GM19455 (cell line): ENCODE measurements at regions not wholly inside any gene's neighbourhood (a gene's known extent, or its start where the extent isn't known, plus 50 kb on each side); places are given as distances from the start of the nearest gene placed in this dataset.

Experiments used
- ATAC-seq: cut with Tn5 transposase; IDR thresholded peaks from one replicate; pipeline ENCODE4 v1.9.1; 2021; ENCODE audit not compliant: unreplicated experiment

DNA sequence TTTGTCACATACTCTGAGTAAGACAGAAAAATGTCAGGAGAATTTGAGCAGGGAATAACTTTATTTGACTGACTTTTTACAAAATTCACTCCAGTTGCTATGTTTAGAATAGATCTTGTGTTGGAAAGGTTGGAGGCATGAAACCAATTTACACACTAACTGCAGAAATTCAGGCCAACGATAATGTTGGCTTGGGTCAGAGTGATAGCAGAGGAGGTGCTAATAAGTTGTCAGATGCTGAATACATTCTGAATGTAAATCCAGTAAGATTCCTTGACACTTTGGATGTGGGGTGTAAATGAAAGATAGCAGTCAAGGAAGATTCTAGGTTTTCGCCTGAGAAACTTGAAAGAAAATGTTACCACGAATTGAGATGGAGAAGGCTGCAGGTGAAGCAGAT is 502.5 kb upstream of the GHITM start:
- ATAC-seq = no peak

GRCh38 chr10:83647526-83647925 is 491.8 kb upstream of the GHITM start:
- ATAC-seq = no peak

DNA sequence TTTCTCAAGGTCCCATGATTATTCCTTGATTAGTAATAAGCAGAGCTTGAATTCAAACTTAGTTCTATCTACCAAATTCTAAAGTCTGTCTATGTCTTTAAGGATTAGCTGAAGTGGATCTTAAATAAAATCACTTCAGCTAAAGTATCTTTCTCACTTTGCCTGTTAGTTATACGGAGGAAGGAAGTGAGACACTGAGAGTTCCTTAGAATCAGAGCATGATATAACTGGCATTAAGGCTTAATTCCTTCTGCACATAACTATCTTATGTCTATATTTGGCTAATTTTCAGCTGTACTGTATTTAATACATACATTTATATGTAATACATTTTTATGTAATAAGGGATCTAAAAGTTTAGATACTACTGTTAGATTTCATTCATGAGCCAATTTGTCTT is 491.1 kb upstream of the GHITM start:
- ATAC-seq = no peak

DNA sequence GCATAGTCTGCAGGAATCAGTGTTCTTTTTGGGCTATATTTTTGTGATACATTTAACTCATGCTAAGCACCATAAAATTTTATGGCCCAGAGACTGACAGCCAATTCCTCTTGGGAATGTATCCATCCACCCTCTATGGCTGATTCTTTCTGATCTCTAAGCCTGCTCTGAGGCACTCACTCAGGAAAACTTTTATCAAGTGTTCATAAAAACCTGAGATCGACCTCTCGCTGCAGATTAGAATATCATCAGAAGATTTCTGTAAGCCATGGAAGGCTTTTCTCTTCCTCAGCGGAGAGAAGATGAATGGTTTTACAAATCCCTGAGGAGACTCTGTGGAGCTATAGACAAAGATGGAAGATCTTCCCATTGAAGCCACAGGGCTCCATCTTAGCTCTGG is 489.8 kb upstream of the GHITM start:
- no peak for ATAC-seq

- ATAC-seq = no peak
Measured at GRCh38 chr10:83654689-83655088, 484.6 kb upstream of the GHITM start.

- no peak for ATAC-seq
Measured at GRCh38 chr10:83656924-83657323, 482.4 kb upstream of the GHITM start.

GRCh38 chr10:83657487-83657886 is 481.8 kb upstream of the GHITM start:
- ATAC-seq = no peak

GRCh38 chr10:83663918-83664317 is 475.4 kb upstream of the GHITM start:
- no peak for ATAC-seq

GRCh38 chr10:83666762-83667161 is 472.5 kb upstream of the GHITM start:
- ATAC-seq = no peak

GRCh38 chr10:83667594-83667993 is 471.7 kb upstream of the GHITM start:
- ATAC-seq = no peak

DNA sequence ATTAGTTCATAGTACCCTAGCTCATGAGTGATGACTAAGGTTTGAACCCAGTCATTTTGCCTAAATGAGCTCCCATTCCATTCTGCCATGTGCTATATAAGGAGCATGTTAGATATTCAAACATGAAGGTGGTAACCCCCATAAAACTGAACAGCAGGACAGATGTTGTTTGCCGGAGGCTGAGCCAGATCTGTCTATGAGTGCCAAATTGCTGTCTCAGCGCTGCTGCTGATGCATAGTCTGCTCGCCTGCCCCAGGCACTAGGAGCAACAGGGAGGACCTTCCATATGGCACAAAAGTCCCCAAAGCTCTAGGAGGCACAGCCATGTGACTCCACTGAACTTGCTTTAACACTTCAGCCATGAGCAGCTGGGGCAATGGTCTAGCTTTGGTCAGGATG is 466.0 kb upstream of the GHITM start:
- ATAC-seq = no peak

GRCh38 chr10:83677795-83678194 is 461.5 kb upstream of the GHITM start:
- no peak for ATAC-seq

- ATAC-seq = peak; percentile 27
Measured at GRCh38 chr10:83678850-83679249, 460.5 kb upstream of the GHITM start.

DNA sequence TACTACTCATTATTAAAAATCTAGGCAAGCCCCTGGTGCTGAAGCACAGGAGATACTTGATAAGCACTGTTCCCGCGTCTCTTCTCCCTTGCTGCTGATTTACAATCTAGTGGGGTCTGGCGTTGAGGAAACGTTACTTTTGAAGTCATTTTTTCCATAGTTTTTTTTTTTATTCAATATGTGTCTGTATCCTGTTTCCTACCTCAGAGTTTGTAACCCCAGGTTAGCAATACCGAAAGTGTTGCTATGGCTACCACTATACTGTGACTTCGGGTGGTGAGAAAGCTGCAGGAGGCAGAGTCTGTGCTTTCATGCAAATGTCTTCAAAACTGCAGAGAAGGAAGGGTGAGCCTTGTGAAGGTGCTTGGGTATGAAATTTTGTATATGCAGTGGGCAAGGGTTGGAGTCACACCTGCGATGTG is 458.8 kb upstream of the GHITM start:
- ATAC-seq = peak; percentile 98

GRCh38 chr10:83682414-83682813 is 456.9 kb upstream of the GHITM start:
- ATAC-seq = no peak

GRCh38 chr10:83685458-83685857 is 453.9 kb upstream of the GHITM start:
- no peak for ATAC-seq

GRCh38 chr10:83691791-83692596 is 447.3 kb upstream of the GHITM start:
- no peak for ATAC-seq

DNA sequence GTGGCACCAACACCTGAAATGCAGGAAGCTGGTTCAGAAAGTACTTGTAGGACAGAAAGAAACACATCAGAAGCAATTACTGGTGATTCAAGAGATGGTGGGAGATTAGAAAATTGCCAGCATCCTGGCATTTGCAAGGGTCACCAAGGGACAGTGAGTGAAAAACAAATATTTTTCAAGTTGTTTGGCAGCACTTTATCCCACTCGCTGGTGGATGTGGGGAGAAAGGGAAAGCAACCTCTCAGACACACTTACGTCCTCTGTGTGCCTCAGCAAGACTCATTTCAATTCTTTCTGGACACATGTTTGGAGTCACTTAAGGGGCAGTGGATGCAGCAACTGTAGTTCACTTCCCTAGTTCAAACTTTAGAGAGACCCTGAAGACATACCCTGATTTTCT is 440.4 kb upstream of the GHITM start:
- no peak for ATAC-seq

DNA sequence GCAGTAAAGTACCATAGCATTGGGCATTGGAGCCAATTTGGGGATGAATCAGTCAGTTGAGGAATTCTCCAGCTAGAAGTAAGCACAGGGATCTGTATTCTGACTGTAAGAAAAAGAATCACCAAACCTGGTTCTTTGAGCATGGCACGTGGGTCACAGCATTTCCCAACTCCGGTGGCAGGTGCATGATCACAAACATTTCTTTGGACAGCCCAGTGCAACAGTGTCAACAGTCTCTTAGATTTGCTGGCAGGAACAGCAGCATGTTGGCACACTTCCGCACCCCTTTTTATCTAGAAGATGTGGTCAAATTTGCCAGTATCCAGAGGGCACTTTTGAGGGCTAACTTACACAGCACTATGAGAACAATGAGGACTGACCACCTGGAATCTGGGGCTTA is 437.5 kb upstream of the GHITM start:
- no peak for ATAC-seq

GRCh38 chr10:83702731-83703130 is 436.6 kb upstream of the GHITM start:
- ATAC-seq = no peak

DNA sequence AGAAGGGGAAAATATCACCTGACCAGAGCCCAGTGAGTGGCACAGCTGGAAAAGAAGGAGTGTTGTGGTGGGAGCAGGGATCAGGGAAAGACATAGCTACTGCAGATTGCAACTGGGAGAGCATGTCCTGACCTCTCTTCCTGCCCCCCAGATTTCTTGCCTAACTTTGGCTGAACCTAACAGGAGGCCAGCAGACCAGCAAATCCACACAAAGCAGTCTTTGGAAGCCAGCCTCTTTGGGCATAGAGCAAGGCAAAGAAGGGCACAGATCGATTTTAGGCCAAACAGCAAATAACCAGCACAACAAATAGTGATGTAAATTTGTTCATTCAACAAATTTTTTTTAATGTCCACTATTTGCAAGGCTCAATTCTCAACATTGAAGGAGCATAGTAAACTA is 433.2 kb upstream of the GHITM start:
- ATAC-seq = no peak

GRCh38 chr10:83706952-83707582 is 432.2 kb upstream of the GHITM start:
- ATAC-seq = no peak

DNA sequence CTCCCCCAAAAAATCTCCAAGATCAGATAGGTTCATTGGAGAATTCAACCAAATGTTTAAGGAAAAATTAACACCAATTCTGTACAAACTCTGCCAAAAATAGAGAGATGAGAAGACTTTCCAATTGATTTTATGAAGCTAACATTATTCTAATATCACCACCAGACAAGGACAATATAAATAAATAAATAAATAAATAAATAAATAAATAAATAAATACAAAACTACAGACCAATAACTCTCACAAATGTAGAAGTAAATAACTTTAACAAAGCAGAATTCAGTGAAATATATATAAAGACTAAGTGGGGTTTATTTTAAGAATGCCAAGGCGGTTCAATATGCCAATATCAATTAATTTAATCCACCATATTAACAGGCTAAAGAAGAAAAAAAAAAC is 425.9 kb upstream of the GHITM start:
- no peak for ATAC-seq
